ENCODE measurements at regions not wholly inside any gene's neighbourhood (a gene's known extent, or its start where the extent isn't known, plus 50 kb on each side); places are given as distances from the start of the nearest gene placed in this dataset.

DNA sequence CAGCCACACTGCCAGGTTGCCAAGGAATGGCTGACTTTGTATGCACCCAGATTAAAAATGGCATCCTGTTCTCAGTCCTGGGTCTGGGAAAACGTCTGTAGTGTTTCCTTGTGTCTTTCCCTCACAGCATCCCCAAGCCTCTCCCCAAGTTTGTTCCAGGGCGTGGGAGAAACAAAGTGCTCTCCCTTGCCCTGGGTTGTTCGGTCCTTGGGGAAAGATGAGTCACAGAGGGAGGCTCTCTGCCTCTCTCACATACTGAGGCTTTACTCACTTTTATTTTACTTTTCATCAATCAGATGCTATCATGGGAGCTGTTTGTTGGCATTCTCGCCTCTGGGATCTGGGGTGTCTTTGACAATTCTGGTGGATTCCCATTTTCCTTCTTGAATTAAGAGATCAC lies 492.3 kb downstream of the XIRP2 start:
- no peak for TF ChIP-seq ZNF8 (CRISPR knock-in tag; IDR thresholded peaks at IDR 0.05)
- TF ChIP-seq, protein P1, sequence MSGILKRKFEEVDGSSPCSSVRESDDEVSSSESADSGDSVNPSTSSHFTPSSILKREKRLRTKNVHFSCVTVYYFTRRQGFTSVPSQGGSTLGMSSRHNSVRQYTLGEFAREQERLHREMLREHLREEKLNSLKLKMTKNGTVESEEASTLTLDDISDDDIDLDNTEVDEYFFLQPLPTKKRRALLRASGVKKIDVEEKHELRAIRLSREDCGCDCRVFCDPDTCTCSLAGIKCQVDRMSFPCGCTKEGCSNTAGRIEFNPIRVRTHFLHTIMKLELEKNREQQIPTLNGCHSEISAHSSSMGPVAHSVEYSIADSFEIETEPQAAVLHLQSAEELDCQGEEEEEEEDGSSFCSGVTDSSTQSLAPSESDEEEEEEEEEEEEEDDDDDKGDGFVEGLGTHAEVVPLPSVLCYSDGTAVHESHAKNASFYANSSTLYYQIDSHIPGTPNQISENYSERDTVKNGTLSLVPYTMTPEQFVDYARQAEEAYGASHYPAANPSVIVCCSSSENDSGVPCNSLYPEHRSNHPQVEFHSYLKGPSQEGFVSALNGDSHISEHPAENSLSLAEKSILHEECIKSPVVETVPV (CRISPR knock-in tag; IDR thresholded peaks at IDR 0.05) = no peak
- TF ChIP-seq, protein P2, sequence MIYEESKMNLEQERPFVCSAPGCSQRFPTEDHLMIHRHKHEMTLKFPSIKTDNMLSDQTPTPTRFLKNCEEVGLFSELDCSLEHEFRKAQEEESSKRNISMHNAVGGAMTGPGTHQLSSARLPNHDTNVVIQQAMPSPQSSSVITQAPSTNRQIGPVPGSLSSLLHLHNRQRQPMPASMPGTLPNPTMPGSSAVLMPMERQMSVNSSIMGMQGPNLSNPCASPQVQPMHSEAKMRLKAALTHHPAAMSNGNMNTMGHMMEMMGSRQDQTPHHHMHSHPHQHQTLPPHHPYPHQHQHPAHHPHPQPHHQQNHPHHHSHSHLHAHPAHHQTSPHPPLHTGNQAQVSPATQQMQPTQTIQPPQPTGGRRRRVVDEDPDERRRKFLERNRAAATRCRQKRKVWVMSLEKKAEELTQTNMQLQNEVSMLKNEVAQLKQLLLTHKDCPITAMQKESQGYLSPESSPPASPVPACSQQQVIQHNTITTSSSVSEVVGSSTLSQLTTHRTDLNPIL (CRISPR knock-in tag; IDR thresholded peaks at IDR 0.05; ENCODE audit: low read depth) = no peak
- TF ChIP-seq PPARA (CRISPR knock-in tag; IDR thresholded peaks at IDR 0.05; ENCODE audit: borderline replicate concordance) = no peak
- no peak for TF ChIP-seq ARNTL (CRISPR knock-in tag; IDR thresholded peaks at IDR 0.05; ENCODE audit: borderline replicate concordance, low read depth)
- TF ChIP-seq ZFP30 (CRISPR knock-in tag; IDR thresholded peaks at IDR 0.05) = no peak
- no peak for TF ChIP-seq RARB (CRISPR knock-in tag; IDR thresholded peaks at IDR 0.05)

Measured in SK-N-SH treated with all-trans-retinoic acid at 6 μM for 48 hours (cell line).